GM18861 (cell line): ENCODE measurements at regions not wholly inside any gene's neighbourhood (a gene's known extent, or its start where the extent isn't known, plus 50 kb on each side); places are given as distances from the start of the nearest gene placed in this dataset.
"Not testable (repeated sequence)": the region's sequence is repeated elsewhere in the genome, so short reads cannot be mapped to it uniquely, and the experiment has no call there.

Experiments
- ATAC-seq: cut with Tn5 transposase; IDR thresholded peaks from one replicate; pipeline ENCODE4 v1.9.1; 2021; ENCODE audit not compliant: unreplicated experiment

- ATAC-seq, result peak; percentile 89
Measured at GRCh38 chr6:150765067-150765764, 100.3 kb upstream of the MTHFD1L start.

GRCh38 chr6:150766201-150766997 lies 99.1 kb upstream of the MTHFD1L start:
- no peak for ATAC-seq

- ATAC-seq, result no peak
Measured at GRCh38 chr6:150767161-150767560, 98.3 kb upstream of the MTHFD1L start.

- ATAC-seq, result no peak
Measured at GRCh38 chr6:150767571-150768018, 97.9 kb upstream of the MTHFD1L start.

GRCh38 chr6:150770637-150771036 lies 94.9 kb upstream of the MTHFD1L start:
- ATAC-seq, result no peak

GRCh38 chr6:150773969-150774368 lies 91.5 kb upstream of the MTHFD1L start:
- ATAC-seq, result no peak

GRCh38 chr6:150775415-150776203 lies 89.9 kb upstream of the MTHFD1L start:
- ATAC-seq, result no peak

GRCh38 chr6:150777736-150778135 lies 87.8 kb upstream of the MTHFD1L start:
- no peak for ATAC-seq

GRCh38 chr6:150783813-150784212 lies 81.7 kb upstream of the MTHFD1L start:
- no peak for ATAC-seq

- no peak for ATAC-seq
Measured at GRCh38 chr6:150787429-150787828, 78.1 kb upstream of the MTHFD1L start.

- ATAC-seq, result no peak
Measured at GRCh38 chr6:150788089-150788488, 77.4 kb upstream of the MTHFD1L start.

GRCh38 chr6:150789906-150790305 lies 75.6 kb upstream of the MTHFD1L start:
- ATAC-seq, result not testable (repeated sequence)

GRCh38 chr6:150791717-150792116 lies 73.8 kb upstream of the MTHFD1L start:
- ATAC-seq, result no peak

- ATAC-seq, result no peak
Measured at GRCh38 chr6:150797949-150798348, 67.6 kb upstream of the MTHFD1L start.

GRCh38 chr6:150799276-150799805 lies 66.2 kb upstream of the MTHFD1L start:
- no peak for ATAC-seq

- ATAC-seq, result no peak
Measured at GRCh38 chr6:150800674-150801314, 64.7 kb upstream of the MTHFD1L start.

GRCh38 chr6:150806790-150807189 lies 58.7 kb upstream of the MTHFD1L start:
- no peak for ATAC-seq

- ATAC-seq, result peak; percentile 37
Measured at GRCh38 chr6:150813319-150813992, 52.0 kb upstream of the MTHFD1L start.

- peak; percentile 67 for ATAC-seq
Measured at GRCh38 chr6:150813993-150814359, 51.5 kb upstream of the MTHFD1L start.
